ENCODE measurements at regions not wholly inside any gene's neighbourhood (a gene's known extent, or its start where the extent isn't known, plus 50 kb on each side); places are given as distances from the start of the nearest gene placed in this dataset.
"Not testable (repeated sequence)": the region's sequence is repeated elsewhere in the genome, so short reads cannot be mapped to it uniquely, and the experiment has no call there.

DNA sequence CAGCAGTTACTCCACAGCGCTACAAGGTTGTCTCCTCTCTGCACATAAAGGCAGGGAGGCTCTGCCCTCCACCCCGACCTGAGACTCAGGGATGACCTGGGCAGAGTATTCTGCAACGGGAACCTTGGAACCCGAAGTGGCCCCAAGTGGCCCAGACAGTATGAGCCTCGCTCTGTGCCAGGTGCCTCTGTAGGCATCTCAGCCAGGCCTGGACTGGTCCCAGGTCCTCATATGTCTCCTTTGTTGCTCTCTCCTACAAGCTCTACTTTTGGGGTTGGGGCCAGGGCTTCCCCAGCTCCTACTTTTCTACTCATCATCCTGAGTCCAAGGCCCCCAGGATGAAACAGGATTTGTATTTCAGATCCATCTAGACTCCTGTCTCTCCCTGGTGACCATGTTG lies 241.5 kb upstream of the PRSS1 start:
- H3K4me3 ChIP-seq, result no peak overlapping the region
- no peaks in the 10 kb centered on the region for H3K36me3 ChIP-seq
- no peak overlapping the region for H3K27ac ChIP-seq
- no peaks in the 10 kb centered on the region for H3K9me3 ChIP-seq (replicated peaks)
- 0 out of 2 replicates have a peak, but pooled peaks cover 7% of the 10 kb centered on the region for H3K27me3 ChIP-seq
- H3K4me1 ChIP-seq, result no peaks in the 10 kb centered on the region; the same call in 1 of the 2 replicates
- DNase-seq, result no peak

DNA sequence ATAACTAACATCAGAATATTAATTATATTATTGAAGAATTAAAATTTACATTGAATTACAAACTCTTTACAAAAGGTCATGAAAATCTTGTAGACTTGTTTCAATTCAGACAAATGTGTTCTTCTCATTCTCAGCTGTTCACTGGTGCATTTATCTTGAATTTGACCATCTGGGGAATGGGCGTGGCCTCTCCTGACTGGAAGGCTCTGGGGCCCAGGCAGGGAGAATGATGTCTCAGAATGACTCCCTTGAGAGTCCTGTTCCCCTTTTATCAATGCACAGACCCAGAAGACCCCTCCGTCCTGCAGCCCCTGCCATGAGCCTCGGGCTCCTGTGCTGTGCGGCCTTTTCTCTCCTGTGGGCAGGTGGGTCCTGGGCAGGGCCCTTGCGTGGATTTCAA lies 242.2 kb upstream of the PRSS1 start:
- H3K4me3 ChIP-seq; H3K4me1 ChIP-seq; H3K36me3 ChIP-seq; H3K27ac ChIP-seq; DNase-seq; H3K27me3 ChIP-seq; H3K9me3 ChIP-seq (replicated peaks): not testable (repeated sequence)

DNA sequence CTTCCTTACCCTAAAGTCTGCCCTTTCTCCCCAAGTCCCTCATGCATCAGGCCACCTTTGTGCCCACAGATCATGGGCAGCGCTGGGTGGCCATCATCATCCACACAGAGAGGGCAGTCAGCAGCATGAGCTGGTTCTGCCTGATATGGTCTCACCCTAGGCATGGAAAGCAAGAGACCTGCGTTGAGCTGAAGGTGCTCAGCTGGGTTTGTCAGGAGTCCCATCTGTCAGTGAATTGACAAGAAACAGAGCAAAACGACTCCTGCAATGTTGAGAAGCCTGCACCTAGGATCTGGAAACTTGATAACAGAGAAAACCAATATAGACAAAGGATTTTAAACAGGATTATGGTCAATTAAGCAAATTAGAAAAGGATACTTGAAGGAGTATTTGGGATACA lies 242.7 kb upstream of the PRSS1 start:
- Histone ChIP-seq H3K4me1 (no peaks in the 10 kb centered on the region; the same call in 1 of the 2 replicates), H3K36me3 (no peaks in the 10 kb centered on the region), H3K27me3 (0 out of 2 replicates have a peak, but pooled peaks cover 7% of the 10 kb centered on the region), H3K9me3 (replicated peaks) (no peaks in the 10 kb centered on the region), H3K27ac (no peak overlapping the region), H3K4me3 (no peak overlapping the region)
- no peak for DNase-seq

DNA sequence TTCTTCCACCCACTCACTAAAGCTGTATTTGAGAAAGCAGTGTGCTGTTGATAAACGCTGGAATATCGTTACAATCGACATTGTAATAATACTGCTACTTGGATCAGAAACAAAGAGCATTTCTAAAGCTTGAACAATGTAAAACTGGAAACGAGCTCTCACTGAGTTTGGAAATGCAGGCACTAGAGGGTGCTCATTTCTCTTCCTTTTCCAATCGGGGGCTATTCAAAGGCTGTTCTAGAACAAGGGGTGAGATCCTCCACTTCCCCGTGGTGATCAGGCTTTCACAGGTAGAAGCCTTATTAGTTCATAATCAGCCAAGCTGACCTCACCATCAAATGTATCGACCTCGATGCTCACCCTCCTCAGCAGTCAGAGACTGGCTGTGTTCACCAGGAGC lies 245.3 kb upstream of the PRSS1 start:
- H3K27me3 ChIP-seq; H3K4me3 ChIP-seq; H3K9me3 ChIP-seq (replicated peaks); H3K27ac ChIP-seq; H3K4me1 ChIP-seq; DNase-seq; H3K36me3 ChIP-seq: not testable (repeated sequence)

DNA sequence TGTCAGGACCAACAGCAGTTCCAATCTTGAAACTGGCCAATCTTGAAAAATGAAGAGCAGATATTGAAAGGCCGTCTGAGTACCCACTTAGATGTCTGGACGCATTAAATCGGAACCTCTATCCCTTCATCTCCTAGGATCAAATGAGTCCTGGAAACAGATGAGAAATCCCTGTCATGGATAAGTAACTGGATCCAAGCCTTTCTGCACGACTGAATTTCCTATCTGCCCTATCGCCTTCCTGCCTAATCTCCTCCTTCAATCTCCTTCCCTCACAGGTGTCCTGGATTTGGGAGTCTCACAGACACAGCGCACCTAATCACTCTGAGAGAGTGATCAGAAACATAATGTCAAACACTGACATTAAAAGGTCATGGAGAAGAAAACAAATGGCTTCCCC lies 245.2 kb upstream of the PRSS58 start:
- no peaks in the 10 kb centered on the region for H3K9me3 ChIP-seq (replicated peaks)
- no peak overlapping the region for H3K27ac ChIP-seq
- no peaks in the 10 kb centered on the region; the same call in 1 of the 2 replicates for H3K4me1 ChIP-seq
- DNase-seq, result no peak
- 0 out of 2 replicates have a peak, but pooled peaks cover 7% of the 10 kb centered on the region for H3K27me3 ChIP-seq
- no peak overlapping the region for H3K4me3 ChIP-seq
- H3K36me3 ChIP-seq, result no peaks in the 10 kb centered on the region

DNA sequence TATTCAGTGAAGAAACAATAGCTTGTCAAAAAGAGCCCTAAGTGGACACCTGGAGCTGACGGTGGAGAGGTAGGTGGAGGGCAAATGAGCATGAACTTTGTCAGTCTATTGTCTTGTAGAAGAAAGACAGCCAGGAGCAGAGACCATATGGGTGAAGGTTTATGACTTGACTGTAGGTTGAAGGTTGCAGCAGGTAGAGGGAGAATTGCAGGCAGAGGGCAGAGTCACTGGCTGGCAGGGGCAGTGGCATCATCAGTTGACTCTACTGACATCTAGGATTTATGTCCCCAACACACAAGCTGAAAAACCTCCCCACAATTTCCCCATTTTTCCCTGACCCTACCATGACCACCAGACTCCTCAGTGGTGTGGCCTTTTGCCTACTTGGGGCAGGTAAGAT lies 243.6 kb upstream of the PRSS58 start:
- H3K9me3 ChIP-seq (replicated peaks), result no peaks in the 10 kb centered on the region
- 0 out of 2 replicates have a peak, but pooled peaks cover 2% of the 10 kb centered on the region for H3K27me3 ChIP-seq
- DNase-seq, result no peak
- no peaks in the 10 kb centered on the region for H3K36me3 ChIP-seq
- no peak overlapping the region for H3K27ac ChIP-seq
- no peak overlapping the region for H3K4me3 ChIP-seq
- H3K4me1 ChIP-seq, result no peaks in the 10 kb centered on the region; the same call in 1 of the 2 replicates

DNA sequence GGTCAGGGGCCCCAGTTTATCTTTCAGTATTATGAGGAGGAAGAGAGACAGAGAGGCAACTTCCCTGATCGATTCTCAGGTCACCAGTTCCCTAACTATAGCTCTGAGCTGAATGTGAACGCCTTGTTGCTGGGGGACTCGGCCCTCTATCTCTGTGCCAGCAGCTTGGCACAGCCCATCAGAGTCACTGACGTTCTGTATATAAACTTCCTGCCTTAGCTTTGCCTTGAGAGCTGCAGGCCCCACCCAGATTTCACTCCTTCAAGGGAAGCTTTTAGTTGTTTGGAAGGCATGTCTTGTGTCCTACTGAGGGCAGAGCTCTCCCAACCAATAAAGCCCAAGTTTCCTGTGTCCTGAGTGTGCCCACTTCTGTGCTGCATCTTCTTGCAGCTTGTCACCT lies 242.5 kb upstream of the PRSS58 start:
- no peak overlapping the region for H3K27ac ChIP-seq
- DNase-seq, result no peak
- no peaks in the 10 kb centered on the region for H3K9me3 ChIP-seq (replicated peaks)

DNA sequence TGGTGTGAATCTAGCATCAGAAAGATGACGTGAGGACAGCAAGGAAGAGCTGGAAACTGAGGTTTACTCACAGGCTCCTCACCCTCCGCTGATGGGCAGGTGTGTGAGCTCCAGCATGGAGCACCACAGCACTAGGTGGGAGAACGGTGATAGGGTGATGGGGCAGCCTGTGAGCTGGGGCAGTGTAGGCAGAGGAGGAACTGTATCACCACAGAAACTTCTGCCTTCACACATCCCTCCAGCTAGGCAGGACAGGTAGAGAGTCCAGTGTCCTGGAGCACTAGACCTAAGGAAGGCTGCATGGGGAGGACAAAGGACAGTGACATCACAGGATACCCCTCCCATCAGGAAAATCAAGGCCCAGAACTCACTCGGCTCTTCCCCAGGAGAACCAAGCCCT lies 241.8 kb upstream of the PRSS58 start:
- Histone ChIP-seq H3K4me3 (no peak overlapping the region), H3K27ac (no peak overlapping the region), H3K4me1 (no peaks in the 10 kb centered on the region; the same call in 1 of the 2 replicates), H3K9me3 (replicated peaks) (no peaks in the 10 kb centered on the region), H3K36me3 (no peaks in the 10 kb centered on the region), H3K27me3 (0 out of 2 replicates have a peak, but pooled peaks cover 3% of the 10 kb centered on the region)
- no peak for DNase-seq

More for the DNA sequence above, 242.5 kb upstream of the PRSS58 start:
- no peaks in the 10 kb centered on the region; the same call in 1 of the 2 replicates for H3K4me1 ChIP-seq
- H3K36me3 ChIP-seq, result no peaks in the 10 kb centered on the region
- H3K4me3 ChIP-seq, result no peak overlapping the region
- H3K27me3 ChIP-seq, result 0 out of 2 replicates have a peak, but pooled peaks cover 3% of the 10 kb centered on the region

DNA sequence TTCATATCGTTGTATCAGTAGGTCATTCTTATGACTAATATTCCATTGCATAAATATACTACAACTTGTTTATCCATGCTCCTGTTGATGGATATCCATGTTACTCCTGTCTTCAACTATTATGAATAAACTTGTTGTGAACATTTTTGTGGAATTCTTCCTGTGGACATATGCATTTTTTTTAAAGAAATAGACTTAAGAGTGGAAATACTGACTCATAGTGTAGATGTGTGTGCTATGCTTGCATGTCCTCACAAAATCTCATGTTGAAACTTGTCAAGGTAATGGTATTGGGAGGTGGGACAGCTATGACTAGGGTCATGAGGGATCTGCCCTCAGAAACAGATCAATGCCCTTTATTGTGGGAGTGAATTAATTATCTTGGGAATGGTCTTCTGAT lies 240.5 kb upstream of the PRSS58 start:
- no peak overlapping the region for H3K27ac ChIP-seq
- no peak for DNase-seq
- no peaks in the 10 kb centered on the region; the same call in 1 of the 2 replicates for H3K4me1 ChIP-seq
- H3K36me3 ChIP-seq, result no peaks in the 10 kb centered on the region
- no peaks in the 10 kb centered on the region for H3K9me3 ChIP-seq (replicated peaks)
- 0 out of 2 replicates have a peak, but pooled peaks cover 3% of the 10 kb centered on the region for H3K27me3 ChIP-seq
- H3K4me3 ChIP-seq, result no peak overlapping the region

DNA sequence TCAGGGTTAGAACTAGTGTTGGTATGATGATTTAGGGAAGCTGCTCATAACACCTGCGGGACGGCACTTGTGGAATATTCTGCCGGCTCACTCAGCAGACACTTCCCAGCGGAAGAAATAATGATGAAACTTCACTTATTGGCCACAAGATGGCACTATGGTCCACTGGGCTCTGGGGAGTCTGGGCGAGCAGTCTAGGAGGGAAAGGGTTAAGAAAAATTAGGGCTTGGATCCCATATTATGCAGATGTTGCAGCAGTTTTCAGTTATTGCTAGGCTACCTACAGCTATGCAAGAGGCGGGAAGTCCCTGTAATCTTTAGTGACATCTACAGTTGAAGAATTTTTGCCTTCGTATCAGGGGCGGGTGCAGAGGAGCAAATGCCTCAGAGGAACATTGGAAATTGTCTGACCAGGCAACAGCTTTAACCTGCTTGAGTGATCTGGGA lies 238.7 kb upstream of the PRSS58 start:
- Histone ChIP-seq H3K27ac (no peak overlapping the region), H3K36me3 (no peaks in the 10 kb centered on the region), H3K4me3 (no peak overlapping the region), H3K9me3 (replicated peaks) (no peaks in the 10 kb centered on the region), H3K27me3 (0 out of 2 replicates have a peak, but pooled peaks cover 6% of the 10 kb centered on the region), H3K4me1 (no peaks in the 10 kb centered on the region)
- peak in 1 of 2 experiments; percentile 62 for DNase-seq

DNA sequence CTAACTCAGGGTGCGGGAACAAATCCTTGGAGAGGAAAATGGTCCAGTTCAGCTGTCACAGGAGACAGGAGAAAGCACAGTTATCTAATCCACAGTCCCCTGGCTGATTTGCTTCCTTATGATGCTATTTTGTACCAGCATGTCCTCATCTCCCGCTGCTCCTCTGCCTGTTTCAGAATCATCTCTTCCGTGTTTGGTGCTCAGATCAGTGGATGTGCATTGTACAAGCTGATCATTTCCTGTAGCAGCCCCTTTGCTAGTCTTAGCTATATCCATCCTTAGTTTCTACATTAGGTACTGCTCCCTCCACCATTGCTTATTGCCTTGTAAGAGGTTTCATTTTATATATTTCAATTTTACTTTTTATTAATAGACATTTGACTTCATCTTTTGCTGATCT lies 238.0 kb upstream of the PRSS58 start:
- DNase-seq; H3K36me3 ChIP-seq; H3K9me3 ChIP-seq (replicated peaks); H3K4me1 ChIP-seq; H3K27me3 ChIP-seq; H3K27ac ChIP-seq; H3K4me3 ChIP-seq: not testable (repeated sequence)

DNA sequence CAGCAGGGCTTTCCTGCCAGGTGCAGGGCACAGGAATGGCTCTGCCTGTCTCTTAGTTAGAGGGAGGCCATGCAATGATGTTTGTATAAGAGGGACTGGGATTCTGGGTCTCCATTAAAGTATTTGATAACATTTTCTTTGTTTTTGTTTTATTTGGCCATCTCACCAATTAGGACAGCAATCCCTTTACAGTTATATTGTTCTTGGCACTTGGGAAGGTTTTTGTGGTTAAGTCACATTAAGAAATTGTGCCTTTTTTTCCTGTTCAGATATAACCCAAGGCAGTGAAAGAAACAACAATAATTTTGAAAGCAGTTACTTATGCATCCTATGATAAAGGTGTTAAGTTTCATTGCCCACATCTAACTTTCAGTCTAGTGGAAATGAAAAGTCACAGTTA lies 237.4 kb upstream of the PRSS58 start:
- not testable (repeated sequence) for DNase-seq

DNA sequence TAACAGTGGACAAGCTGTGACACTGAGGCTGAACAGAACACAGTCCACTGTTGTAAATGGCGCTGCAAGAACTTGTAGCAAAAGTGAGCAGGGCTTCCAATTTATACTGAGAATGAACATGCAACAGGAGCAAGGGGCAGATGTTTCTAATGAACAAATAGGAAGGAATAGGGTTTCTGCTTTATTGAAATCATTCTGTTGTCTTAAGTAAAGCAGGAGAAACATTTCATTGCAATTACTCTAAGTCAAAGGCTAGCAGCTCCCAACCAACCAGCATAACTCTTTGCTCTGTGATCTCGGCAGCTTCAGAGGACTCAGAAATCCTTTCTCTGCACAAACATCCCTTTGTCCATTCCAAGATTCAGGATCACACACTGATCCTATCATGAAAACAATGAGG lies 236.2 kb upstream of the PRSS58 start:
- no peak overlapping the region for H3K27ac ChIP-seq
- H3K27me3 ChIP-seq, result 0 out of 2 replicates have a peak, but pooled peaks cover 6% of the 10 kb centered on the region
- no peak for DNase-seq
- no peaks in the 10 kb centered on the region for H3K4me1 ChIP-seq
- no peaks in the 10 kb centered on the region for H3K9me3 ChIP-seq (replicated peaks)
- no peaks in the 10 kb centered on the region for H3K36me3 ChIP-seq
- H3K4me3 ChIP-seq, result no peak overlapping the region

More for the DNA sequence above, 237.4 kb upstream of the PRSS58 start:
- H3K4me3 ChIP-seq; H3K27me3 ChIP-seq; H3K27ac ChIP-seq; H3K36me3 ChIP-seq; H3K9me3 ChIP-seq (replicated peaks); H3K4me1 ChIP-seq: not testable (repeated sequence)

DNA sequence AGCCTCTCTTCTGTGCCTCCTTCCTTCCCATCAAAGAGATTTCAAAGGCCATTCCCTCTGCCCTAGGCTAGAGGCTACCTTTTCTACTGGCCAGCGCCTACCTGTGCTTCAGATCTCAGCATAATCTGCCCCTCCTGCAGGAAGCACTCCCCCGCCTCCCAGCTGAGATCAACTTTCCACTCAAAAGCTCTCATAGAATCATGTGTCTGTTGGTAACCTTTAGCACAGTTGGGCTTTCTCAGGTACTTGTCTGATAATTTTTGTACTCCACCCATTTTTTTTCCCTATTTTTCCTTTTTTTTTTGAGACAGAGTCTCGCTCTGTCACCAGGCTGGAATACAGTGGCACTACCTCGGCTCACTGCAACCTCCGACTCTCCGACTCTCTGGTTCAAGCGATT lies 231.0 kb upstream of the PRSS58 start:
- Histone ChIP-seq H3K4me1 (no peaks in the 10 kb centered on the region), H3K27ac (no peak overlapping the region), H3K4me3 (no peak overlapping the region), H3K27me3 (0 out of 2 replicates have a peak, but pooled peaks cover 4% of the 10 kb centered on the region), H3K9me3 (replicated peaks) (no peaks in the 10 kb centered on the region), H3K36me3 (no peaks in the 10 kb centered on the region)
- no peak for DNase-seq

DNA sequence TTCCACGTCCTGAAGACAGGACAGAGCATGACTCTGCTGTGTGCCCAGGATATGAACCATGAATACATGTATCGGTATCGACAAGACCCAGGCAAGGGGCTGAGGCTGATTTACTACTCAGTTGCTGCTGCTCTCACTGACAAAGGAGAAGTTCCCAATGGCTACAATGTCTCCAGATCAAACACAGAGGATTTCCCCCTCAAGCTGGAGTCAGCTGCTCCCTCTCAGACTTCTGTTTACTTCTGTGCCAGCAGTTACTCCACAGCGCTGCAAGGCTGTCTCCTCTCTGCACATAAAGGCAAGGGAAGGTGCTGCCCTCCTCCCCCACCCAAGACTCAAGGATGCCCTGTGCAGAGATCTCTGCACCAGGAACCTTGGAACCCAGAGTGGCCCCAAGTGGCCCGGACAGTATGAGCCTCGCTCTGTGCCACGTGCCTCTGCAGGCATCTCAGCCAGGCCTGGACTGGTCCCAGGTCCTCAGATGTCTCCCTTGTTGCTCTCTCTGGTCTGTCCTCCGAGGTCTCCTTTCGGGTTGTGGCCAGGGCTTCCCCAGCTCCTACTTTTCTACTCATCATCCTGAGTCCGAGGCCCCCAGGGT lies 230.3 kb upstream of the PRSS58 start:
- H3K9me3 ChIP-seq (replicated peaks), result no peaks in the 10 kb centered on the region
- H3K36me3 ChIP-seq, result no peaks in the 10 kb centered on the region
- H3K4me1 ChIP-seq, result no peaks in the 10 kb centered on the region
- H3K27ac ChIP-seq, result no peak overlapping the region
- no peak for DNase-seq
- no peak overlapping the region for H3K4me3 ChIP-seq
- 0 out of 2 replicates have a peak, but pooled peaks cover 4% of the 10 kb centered on the region for H3K27me3 ChIP-seq

DNA sequence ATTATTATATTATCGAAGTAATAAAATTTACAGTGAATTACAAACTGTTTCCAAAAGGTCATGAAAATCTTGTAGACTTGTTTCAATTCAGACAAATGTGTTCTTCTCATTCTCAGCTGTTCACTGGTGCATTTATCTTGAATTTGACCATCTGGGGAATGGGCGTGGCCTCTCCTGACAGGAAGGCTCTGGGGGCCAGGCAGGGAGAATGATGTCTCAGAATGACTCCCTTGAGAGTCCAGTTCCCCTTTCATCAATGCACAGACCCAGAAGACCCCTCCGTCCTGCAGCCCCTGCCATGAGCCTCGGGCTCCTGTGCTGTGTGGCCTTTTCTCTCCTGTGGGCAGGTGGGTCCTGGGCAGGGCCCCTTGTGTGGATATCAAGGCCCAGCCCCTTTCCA lies 229.7 kb upstream of the PRSS58 start:
- H3K4me3 ChIP-seq; H3K27ac ChIP-seq; H3K36me3 ChIP-seq; H3K4me1 ChIP-seq; H3K9me3 ChIP-seq (replicated peaks); H3K27me3 ChIP-seq; DNase-seq: not testable (repeated sequence)

Data from SJCRH30 (cell line).